ENCODE measurements at regions not wholly inside any gene's neighbourhood (a gene's known extent, or its start where the extent isn't known, plus 50 kb on each side); places are given as distances from the start of the nearest gene placed in this dataset.
"Not testable (repeated sequence)": the region's sequence is repeated elsewhere in the genome, so short reads cannot be mapped to it uniquely, and the experiment has no call there.

GRCh38 chr10:22780474-22780885, 66.1 kb upstream of the PIP4K2A start:
- ChIA-PET POLR2A (ENCODE audit: low non-redundant PET) (no interaction called here), CTCF (interaction anchor here (0.6 kb wide), 1 partner anchor 57 kb away, joined by 5 read pairs; no protein-coding TSS in a partner anchor)

GRCh38 chr10:22779331-22780019, 65.1 kb upstream of the PIP4K2A start:
- DNase-seq (ENCODE audit: low spot score): no peak
- POLR2A ChIA-PET (ENCODE audit: low non-redundant PET): no interaction called here
- H3K27ac ChIP-seq: no peak overlapping the region
- CTCF ChIA-PET: no interaction called here
- no peak for TF ChIP-seq CTCF (conservative IDR thresholded peaks at IDR 0.05; ENCODE audit: low read depth)

More at GRCh38 chr10:22780474-22780885, 66.1 kb upstream of the PIP4K2A start:
- TF ChIP-seq CTCF (conservative IDR thresholded peaks at IDR 0.05; ENCODE audit: low read depth): no peak
- no peak overlapping the region for H3K27ac ChIP-seq
- DNase-seq (ENCODE audit: low spot score): no peak

- ChIA-PET POLR2A (ENCODE audit: low non-redundant PET) (no interaction called here), CTCF (interaction anchor here (0.6 kb wide), 1 partner anchor 12 kb away, joined by 3 read pairs; no protein-coding TSS in a partner anchor)
- no peak overlapping the region for H3K27ac ChIP-seq
- TF ChIP-seq CTCF (conservative IDR thresholded peaks at IDR 0.05; ENCODE audit: low read depth): no peak
- no peak for DNase-seq (ENCODE audit: low spot score)
These were observed 59.7 kb upstream of the PIP4K2A start for GRCh38 chr10:22774102-22774501.

GRCh38 chr10:22771631-22772030, 57.3 kb upstream of the PIP4K2A start:
- H3K27ac ChIP-seq; CTCF ChIA-PET; DNase-seq (ENCODE audit: low spot score); POLR2A ChIA-PET (ENCODE audit: low non-redundant PET): not testable (repeated sequence)

- ChIA-PET CTCF (no interaction called here), POLR2A (ENCODE audit: low non-redundant PET) (no interaction called here)
- DNase-seq (ENCODE audit: low spot score): no peak
- H3K27ac ChIP-seq: no peak overlapping the region
- TF ChIP-seq CTCF (conservative IDR thresholded peaks at IDR 0.05; ENCODE audit: low read depth): no peak
These were observed 55.9 kb upstream of the PIP4K2A start for GRCh38 chr10:22770270-22770669.

GRCh38 chr10:22767859-22768258, 53.5 kb upstream of the PIP4K2A start:
- ChIA-PET CTCF (interaction anchor here (0.6 kb wide), 1 partner anchor 37 kb away, joined by 3 read pairs; no protein-coding TSS in a partner anchor), POLR2A (ENCODE audit: low non-redundant PET) (no interaction called here)
- no peak for DNase-seq (ENCODE audit: low spot score)
- no peak overlapping the region for H3K27ac ChIP-seq
- no peak for TF ChIP-seq CTCF (conservative IDR thresholded peaks at IDR 0.05; ENCODE audit: low read depth)

- ChIA-PET POLR2A (ENCODE audit: low non-redundant PET) (no interaction called here), CTCF (no interaction called here)
- TF ChIP-seq CTCF (conservative IDR thresholded peaks at IDR 0.05; ENCODE audit: low read depth): no peak
- no peak overlapping the region for H3K27ac ChIP-seq
- no peak for DNase-seq (ENCODE audit: low spot score)
These were observed 52.3 kb upstream of the PIP4K2A start for GRCh38 chr10:22766693-22767092.

All from RWPE1 (cell line).